GM04503 (cell line): ENCODE measurements at regions not wholly inside any gene's neighbourhood (a gene's known extent, or its start where the extent isn't known, plus 50 kb on each side); places are given as distances from the start of the nearest gene placed in this dataset.

Source experiments
- DNase-seq: peaks from one replicate; pipeline ENCODE4 v3.0.0-alpha.2; 2012; ENCODE audit warnings: low read depth

GRCh38 chr12:68559246-68559645, 51.5 kb upstream of the RAP1B start:
- no peak for DNase-seq

GRCh38 chr12:68559984-68560850, 50.5 kb upstream of the RAP1B start:
- DNase-seq, result no peak

- no peak for DNase-seq
Observed at GRCh38 chr12:68560851-68561422, 49.8 kb upstream of the RAP1B start.
